ENCODE measurements at regions not wholly inside any gene's neighbourhood (a gene's known extent, or its start where the extent isn't known, plus 50 kb on each side); places are given as distances from the start of the nearest gene placed in this dataset.
A peak's percentile ranks its signal among the peaks of the same experiment; 100 is the strongest.

GRCh38 chr6:166046982-166047381, 120.7 kb downstream of the TBXT start:
- DNase-seq (ENCODE audit: low spot score), result no peak

- DNase-seq (ENCODE audit: low spot score), result peak; percentile 79
These were observed 121.4 kb downstream of the TBXT start for GRCh38 chr6:166046226-166046625.

- DNase-seq (ENCODE audit: low spot score), result no peak
These were observed 121.8 kb downstream of the TBXT start for GRCh38 chr6:166045860-166046200.

GRCh38 chr6:166045173-166045859, 122.3 kb downstream of the TBXT start:
- no peak for DNase-seq (ENCODE audit: low spot score)

GRCh38 chr6:166041277-166041676, 126.4 kb downstream of the TBXT start:
- DNase-seq (ENCODE audit: low spot score), result no peak

- DNase-seq (ENCODE audit: low spot score), result no peak
These were observed 127.4 kb downstream of the TBXT start for GRCh38 chr6:166040292-166040691.

GRCh38 chr6:166036316-166037095, 131.1 kb downstream of the TBXT start:
- DNase-seq (ENCODE audit: low spot score), result no peak

- DNase-seq (ENCODE audit: low spot score), result peak; percentile 74
These were observed 135.1 kb downstream of the TBXT start for GRCh38 chr6:166032366-166033200.

- no peak for DNase-seq (ENCODE audit: low spot score)
These were observed 136.4 kb downstream of the TBXT start for GRCh38 chr6:166031275-166031674.

- no peak for DNase-seq (ENCODE audit: low spot score)
These were observed 138.1 kb downstream of the TBXT start for GRCh38 chr6:166029506-166029905.

GRCh38 chr6:166027761-166028160, 139.9 kb downstream of the TBXT start:
- DNase-seq (ENCODE audit: low spot score), result no peak

GRCh38 chr6:166026586-166027126, 141.0 kb downstream of the TBXT start:
- no peak for DNase-seq (ENCODE audit: low spot score)

GRCh38 chr6:166025149-166025898, 142.3 kb downstream of the TBXT start:
- DNase-seq (ENCODE audit: low spot score), result peak; percentile 48

GRCh38 chr6:166024252-166024651, 143.4 kb downstream of the TBXT start:
- no peak for DNase-seq (ENCODE audit: low spot score)

GRCh38 chr6:166023273-166023989, 144.2 kb downstream of the TBXT start:
- no peak for DNase-seq (ENCODE audit: low spot score)

GRCh38 chr6:166021429-166021828, 146.2 kb downstream of the TBXT start:
- no peak for DNase-seq (ENCODE audit: low spot score)

- DNase-seq (ENCODE audit: low spot score), result no peak
These were observed 148.4 kb downstream of the TBXT start for GRCh38 chr6:166019214-166019613.

GRCh38 chr6:166017032-166017635, 150.5 kb downstream of the TBXT start:
- DNase-seq (ENCODE audit: low spot score), result no peak

- DNase-seq (ENCODE audit: low spot score), result no peak
These were observed 152.7 kb downstream of the TBXT start for GRCh38 chr6:166014966-166015365.
